T-helper 1 cell treated with Interleukin-12 subunit alpha and Interleukin-12 subunit beta and Interleukin-4 antibody, amounts not matched to agents 30 μg/mL and 1 μg/mL, for 36 hours (primary cell): ENCODE measurements at regions not wholly inside any gene's neighbourhood (a gene's known extent, or its start where the extent isn't known, plus 50 kb on each side); places are given as distances from the start of the nearest gene placed in this dataset.
"Not testable (repeated sequence)": the region's sequence is repeated elsewhere in the genome, so short reads cannot be mapped to it uniquely, and the experiment has no call there.

ENCODE experiments used
- H3K27ac Mint-ChIP-seq: one replicate; pipeline ENCODE4 v1.8.0; 2021; ENCODE audit warnings: mild to moderate bottlenecking, mixed read lengths
- H3K27me3 Mint-ChIP-seq: one replicate; pipeline ENCODE4 v1.8.0; 2021; ENCODE audit warnings: low read depth, mixed read lengths
- H3K36me3 Mint-ChIP-seq: one replicate; pipeline ENCODE4 v1.8.0; 2021; ENCODE audit warnings: low read depth, mixed read lengths
- H3K4me1 Mint-ChIP-seq: one replicate; pipeline ENCODE4 v1.8.0; 2021; ENCODE audit warnings: low read depth, mixed read lengths
- H3K4me3 Mint-ChIP-seq: one replicate; pipeline ENCODE4 v1.8.0; 2021; ENCODE audit warnings: mild to moderate bottlenecking, moderate library complexity, mixed read lengths
- H3K9me3 Mint-ChIP-seq: one replicate; pipeline ENCODE4 v1.8.0; 2021; ENCODE audit warnings: mixed read lengths

DNA sequence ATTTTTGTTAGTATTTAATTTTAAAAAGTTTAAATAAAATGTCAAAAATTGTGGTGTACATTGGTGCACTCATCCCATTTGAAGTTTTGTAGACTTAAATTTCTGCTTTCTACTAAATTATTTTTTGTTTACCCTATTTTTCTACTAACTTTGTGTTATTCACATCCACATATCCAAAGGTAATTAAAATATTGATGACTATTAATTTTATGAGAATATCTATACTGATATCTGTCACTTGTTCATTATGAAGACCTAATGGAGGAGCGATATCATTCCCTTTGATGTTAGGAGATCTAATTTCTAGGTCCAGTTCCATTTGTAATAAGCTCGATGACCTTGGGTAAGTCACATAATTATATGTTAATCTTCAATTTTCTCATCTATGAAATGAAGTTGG lies 325.7 kb upstream of the STXBP6 start:
- no peak overlapping the region for H3K4me3 Mint-ChIP-seq
- peaks cover 7% of the 10 kb centered on the region for H3K9me3 Mint-ChIP-seq
- no peak overlapping the region for H3K27ac Mint-ChIP-seq
- no peaks in the 10 kb centered on the region for H3K4me1 Mint-ChIP-seq
- no peaks in the 10 kb centered on the region for H3K27me3 Mint-ChIP-seq
- H3K36me3 Mint-ChIP-seq = no peaks in the 10 kb centered on the region

DNA sequence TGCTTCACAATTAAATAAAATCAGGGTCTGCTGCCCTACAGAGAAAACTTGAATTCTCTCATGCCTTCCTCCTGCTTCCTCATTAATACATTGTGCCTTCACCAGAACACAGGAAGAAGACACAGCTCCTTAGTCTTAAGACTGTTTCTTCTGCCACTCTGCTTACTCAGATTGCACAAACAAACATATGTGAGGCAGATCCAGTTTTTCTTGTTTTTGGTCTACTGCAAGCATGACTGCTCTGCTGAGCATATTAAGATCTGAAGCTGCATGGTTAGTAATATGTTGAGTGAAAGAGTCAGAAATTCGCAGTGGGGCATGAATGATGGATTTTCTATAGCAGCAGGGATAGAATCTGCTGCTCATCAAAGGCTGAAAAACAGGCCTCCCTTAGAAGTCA lies 321.1 kb upstream of the STXBP6 start:
- H3K4me3 Mint-ChIP-seq = no peak overlapping the region
- no peak overlapping the region for H3K27ac Mint-ChIP-seq
- no peaks in the 10 kb centered on the region for H3K36me3 Mint-ChIP-seq
- no peaks in the 10 kb centered on the region for H3K4me1 Mint-ChIP-seq
- peaks cover 23% of the 10 kb centered on the region for H3K9me3 Mint-ChIP-seq
- H3K27me3 Mint-ChIP-seq = no peaks in the 10 kb centered on the region

DNA sequence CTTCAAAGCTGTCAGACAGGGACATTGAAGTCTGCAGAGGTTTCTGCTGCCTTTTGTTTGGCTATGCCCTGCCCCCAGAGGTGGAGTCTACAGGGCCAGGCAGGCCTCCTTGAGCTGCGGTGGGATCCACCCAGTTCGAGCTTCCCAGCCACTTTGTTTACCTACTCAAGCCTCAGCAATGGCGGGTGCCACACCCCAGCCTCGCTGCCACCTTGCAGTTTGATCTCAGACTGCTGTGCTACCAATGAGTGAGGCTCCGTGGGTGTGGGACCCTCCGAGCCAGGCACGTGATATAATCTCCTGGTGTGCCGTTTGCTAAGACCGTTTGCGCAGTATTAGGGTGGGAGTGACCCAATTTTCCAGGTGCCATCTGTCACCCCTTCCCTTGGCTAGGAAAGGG lies 320.1 kb upstream of the STXBP6 start:
- H3K27me3 Mint-ChIP-seq, H3K4me1 Mint-ChIP-seq, H3K27ac Mint-ChIP-seq, H3K36me3 Mint-ChIP-seq, H3K4me3 Mint-ChIP-seq: not testable (repeated sequence)
- H3K9me3 Mint-ChIP-seq = peaks cover 23% of the 10 kb centered on the region

DNA sequence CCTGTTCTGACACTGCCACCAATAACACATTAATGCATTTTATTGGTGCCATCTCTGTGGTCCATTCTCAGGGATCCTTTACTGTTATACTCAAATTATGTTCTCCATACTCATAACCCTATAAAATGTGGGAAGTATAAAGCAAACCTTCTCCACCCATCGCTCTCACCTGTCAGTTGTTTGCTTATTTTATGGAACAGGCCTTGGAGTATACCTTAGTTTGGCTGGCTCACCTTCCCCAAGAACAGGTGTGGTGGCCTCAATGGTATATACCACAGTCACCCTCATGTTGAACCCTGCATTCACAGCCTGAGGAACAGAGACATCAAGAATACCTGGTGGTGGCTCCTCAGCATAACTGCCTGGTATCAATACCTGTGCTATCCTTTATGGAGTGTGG lies 308.4 kb upstream of the STXBP6 start:
- H3K36me3 Mint-ChIP-seq = no peaks in the 10 kb centered on the region
- no peaks in the 10 kb centered on the region for H3K4me1 Mint-ChIP-seq

DNA sequence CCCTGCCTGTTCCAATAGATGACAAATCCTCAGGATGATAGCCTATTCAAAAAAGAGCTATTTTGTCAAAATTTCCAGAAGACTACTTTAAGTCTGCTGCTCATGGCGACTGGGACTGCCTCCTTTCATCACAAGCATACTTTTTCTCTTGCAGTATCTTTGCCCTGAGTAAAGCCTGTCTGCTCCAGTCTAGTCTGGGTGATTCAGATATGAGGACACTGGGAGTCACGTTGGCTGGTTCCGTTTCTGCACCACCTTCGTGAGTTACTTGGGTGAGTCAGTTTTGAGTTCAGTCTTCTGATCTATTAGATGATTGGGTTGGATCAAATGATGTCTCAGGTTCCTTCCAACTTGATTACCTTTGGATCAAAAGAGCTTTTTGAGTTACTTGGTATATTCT lies 301.3 kb upstream of the STXBP6 start:
- H3K4me3 Mint-ChIP-seq = no peak overlapping the region
- no peaks in the 10 kb centered on the region for H3K9me3 Mint-ChIP-seq
- no peaks in the 10 kb centered on the region for H3K4me1 Mint-ChIP-seq

More for the DNA sequence above, 308.4 kb upstream of the STXBP6 start:
- Mint-ChIP-seq H3K9me3 (peaks cover 14% of the 10 kb centered on the region), H3K27me3 (no peaks in the 10 kb centered on the region), H3K4me3 (no peak overlapping the region), H3K27ac (no peak overlapping the region)

DNA sequence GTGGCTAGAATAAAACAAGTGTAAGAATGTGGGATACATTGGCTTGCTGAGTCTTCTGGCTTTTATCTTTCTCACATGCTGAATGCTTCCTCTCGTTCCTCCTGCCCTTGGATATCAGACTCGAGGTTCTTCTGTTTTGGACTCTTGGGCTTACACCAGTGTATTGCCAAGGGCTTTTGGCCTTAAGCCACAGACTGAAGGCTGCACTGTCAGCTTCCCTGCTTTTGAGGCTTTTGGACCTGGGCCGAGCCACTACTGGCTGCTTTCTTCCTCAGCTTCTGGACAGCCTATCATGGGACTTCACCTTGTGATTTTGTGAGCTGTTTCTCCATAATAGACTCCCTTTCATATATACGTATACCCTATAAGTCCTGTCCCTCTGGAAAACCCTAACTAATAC lies 300.9 kb upstream of the STXBP6 start:
- Mint-ChIP-seq H3K36me3 (no peaks in the 10 kb centered on the region), H3K27ac (no peak overlapping the region), H3K4me3 (no peak overlapping the region), H3K4me1 (no peaks in the 10 kb centered on the region), H3K27me3 (no peaks in the 10 kb centered on the region), H3K9me3 (no peaks in the 10 kb centered on the region)

More for the DNA sequence above, 301.3 kb upstream of the STXBP6 start:
- Mint-ChIP-seq H3K36me3 (no peaks in the 10 kb centered on the region), H3K27ac (no peak overlapping the region), H3K27me3 (no peaks in the 10 kb centered on the region)

DNA sequence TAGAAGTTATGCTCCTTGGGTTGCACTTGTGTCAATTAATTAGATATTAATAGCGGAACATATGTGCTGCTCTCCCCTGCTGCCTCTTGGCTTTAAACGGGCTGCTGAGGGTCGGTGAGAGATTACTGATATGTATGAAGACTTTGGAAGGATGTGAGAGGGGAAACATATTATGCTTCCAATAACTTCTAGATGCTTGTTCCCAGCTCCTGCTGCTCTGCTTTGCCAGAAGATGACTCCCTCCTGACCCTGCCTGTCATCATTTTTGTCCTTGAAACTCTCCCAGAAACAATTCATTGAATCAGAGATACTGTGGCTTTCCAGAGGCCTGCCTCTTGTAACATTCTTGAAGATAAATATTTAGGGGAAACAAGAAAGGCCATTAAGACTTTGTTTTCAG lies 300.1 kb upstream of the STXBP6 start:
- no peak overlapping the region for H3K27ac Mint-ChIP-seq

DNA sequence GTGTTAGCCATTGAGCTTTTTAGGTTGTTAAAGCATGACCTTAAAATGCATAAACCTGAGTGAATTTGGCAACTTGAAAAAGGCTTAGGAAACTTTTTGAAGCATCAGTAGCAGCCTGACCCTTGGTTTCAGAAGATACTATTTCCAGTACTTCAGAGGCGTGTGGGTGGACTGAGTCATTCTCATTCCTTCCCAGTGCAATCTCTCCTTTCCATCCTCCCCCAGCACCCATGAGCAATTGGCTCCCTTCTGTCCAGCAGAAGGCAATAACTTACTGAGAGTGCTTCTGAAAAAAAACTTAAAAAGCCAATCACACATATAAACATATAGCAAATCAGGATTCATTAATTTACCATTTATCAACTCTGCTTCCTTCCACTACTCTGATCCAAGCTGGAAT lies 299.3 kb upstream of the STXBP6 start:
- peaks cover 9% of the 10 kb centered on the region for H3K9me3 Mint-ChIP-seq
- no peaks in the 10 kb centered on the region for H3K36me3 Mint-ChIP-seq
- no peak overlapping the region for H3K27ac Mint-ChIP-seq
- no peaks in the 10 kb centered on the region for H3K4me1 Mint-ChIP-seq
- H3K4me3 Mint-ChIP-seq = no peak overlapping the region
- no peaks in the 10 kb centered on the region for H3K27me3 Mint-ChIP-seq

More for the DNA sequence above, 300.1 kb upstream of the STXBP6 start:
- H3K4me3 Mint-ChIP-seq = no peak overlapping the region
- no peaks in the 10 kb centered on the region for H3K4me1 Mint-ChIP-seq
- peaks cover 4% of the 10 kb centered on the region for H3K9me3 Mint-ChIP-seq
- H3K27me3 Mint-ChIP-seq = no peaks in the 10 kb centered on the region
- H3K36me3 Mint-ChIP-seq = no peaks in the 10 kb centered on the region

DNA sequence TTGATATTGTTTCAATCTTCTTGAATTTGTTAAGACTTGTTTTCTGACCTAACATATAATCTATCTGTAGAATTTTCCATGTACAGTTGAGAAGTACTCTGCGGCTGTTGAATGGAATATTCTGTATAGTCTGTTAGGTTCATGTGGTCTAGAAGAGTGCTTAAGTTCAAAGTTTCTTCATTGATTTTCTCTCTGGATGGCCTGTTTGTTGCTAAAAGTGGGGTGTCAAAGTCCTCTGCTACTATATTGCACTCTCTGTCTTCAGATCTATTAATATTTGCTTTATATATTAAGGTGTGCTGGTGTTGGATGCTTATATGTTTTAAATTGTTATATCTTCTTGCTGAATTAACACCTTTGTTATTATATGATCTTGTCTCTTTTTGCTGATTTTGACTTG lies 290.9 kb upstream of the STXBP6 start:
- Mint-ChIP-seq H3K27me3 (no peaks in the 10 kb centered on the region), H3K27ac (no peak overlapping the region), H3K4me1 (no peaks in the 10 kb centered on the region), H3K36me3 (no peaks in the 10 kb centered on the region), H3K4me3 (no peak overlapping the region), H3K9me3 (peaks cover 28% of the 10 kb centered on the region)

DNA sequence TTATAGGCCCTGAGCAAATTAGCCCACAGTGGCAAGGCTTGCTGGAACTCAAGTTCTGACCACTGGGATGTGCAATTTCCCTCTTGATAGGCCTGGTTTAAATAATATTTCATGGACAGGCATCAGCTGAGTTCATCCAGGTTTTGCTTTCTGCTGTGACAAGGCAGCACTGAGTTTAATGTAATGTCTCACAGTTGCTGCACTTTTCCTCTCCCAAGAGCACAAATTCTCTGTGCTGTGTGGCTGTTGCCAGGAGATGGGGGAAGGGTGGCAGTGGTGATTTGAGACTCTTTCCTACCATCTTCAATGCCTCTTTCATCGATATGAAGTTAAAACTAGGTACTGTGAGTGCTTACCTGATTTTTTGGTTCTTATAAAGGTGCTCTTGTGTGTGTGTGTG lies 272.8 kb upstream of the STXBP6 start:
- Mint-ChIP-seq H3K9me3 (peaks cover 18% of the 10 kb centered on the region), H3K27me3 (no peaks in the 10 kb centered on the region), H3K27ac (no peak overlapping the region), H3K4me3 (no peak overlapping the region), H3K4me1 (no peaks in the 10 kb centered on the region), H3K36me3 (no peaks in the 10 kb centered on the region)

DNA sequence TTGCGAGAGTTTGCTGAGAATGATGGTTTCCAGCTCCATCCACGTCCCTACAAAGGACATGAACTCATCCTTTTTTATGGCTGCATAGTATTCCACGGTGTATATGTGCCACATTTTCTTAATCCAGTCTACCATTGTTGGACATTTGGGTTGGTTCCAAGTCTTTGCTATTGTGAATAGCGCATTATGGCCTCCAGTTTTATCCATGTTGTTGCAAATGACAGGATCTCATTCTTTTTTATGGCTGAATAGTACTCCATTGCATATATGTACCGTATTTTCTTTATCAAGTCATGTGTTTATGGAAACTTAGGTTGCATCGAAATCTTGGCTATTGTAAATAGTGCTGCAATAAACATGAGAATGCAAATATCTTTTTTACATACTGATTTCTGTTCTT lies 266.1 kb upstream of the STXBP6 start:
- H3K9me3 Mint-ChIP-seq = peaks cover 21% of the 10 kb centered on the region
- H3K27me3 Mint-ChIP-seq, H3K4me1 Mint-ChIP-seq, H3K27ac Mint-ChIP-seq, H3K36me3 Mint-ChIP-seq, H3K4me3 Mint-ChIP-seq: not testable (repeated sequence)

DNA sequence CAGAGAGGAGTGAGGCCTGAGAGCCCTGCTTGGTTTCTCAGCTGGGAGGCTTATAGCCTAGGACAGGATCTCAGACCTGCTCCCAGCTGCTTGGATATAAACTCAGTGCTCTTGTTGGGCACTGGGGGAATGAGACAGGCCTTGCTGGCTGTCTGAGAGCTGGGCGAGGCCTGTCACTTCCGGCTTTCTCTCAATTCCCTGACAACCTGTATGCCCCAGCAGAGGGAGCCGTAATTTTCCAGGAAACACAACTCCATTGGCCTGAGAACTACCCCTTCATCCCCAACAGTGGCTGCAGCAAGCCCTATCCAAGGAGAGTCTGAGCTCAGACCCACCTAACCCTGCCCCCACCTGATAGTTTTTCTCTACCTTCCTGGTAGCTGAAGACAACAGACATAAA lies 258.3 kb upstream of the STXBP6 start:
- Mint-ChIP-seq H3K4me1 (no peaks in the 10 kb centered on the region), H3K27ac (no peak overlapping the region), H3K36me3 (no peaks in the 10 kb centered on the region), H3K9me3 (no peaks in the 10 kb centered on the region), H3K4me3 (no peak overlapping the region), H3K27me3 (no peaks in the 10 kb centered on the region)

DNA sequence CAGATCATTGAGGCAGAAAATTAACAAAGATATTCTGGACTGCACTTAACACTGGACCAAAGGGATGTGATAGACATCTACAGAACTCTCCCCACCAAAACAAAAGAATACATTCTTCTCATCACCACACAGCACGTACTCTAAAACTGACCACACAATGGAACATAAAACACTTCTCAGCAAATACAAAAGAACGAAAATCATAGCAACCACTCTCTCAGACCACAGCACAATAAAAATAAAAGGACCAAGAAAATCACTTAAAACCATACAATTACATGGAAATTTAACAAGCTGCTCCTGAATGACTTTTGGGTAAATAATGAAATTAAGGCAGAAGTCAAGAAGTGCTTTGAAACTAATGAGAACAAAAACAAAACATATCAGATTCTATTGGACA lies 254.0 kb upstream of the STXBP6 start:
- H3K9me3 Mint-ChIP-seq = no peaks in the 10 kb centered on the region
- no peak overlapping the region for H3K4me3 Mint-ChIP-seq
- H3K4me1 Mint-ChIP-seq = no peaks in the 10 kb centered on the region
- H3K27ac Mint-ChIP-seq = no peak overlapping the region
- H3K27me3 Mint-ChIP-seq = no peaks in the 10 kb centered on the region
- no peaks in the 10 kb centered on the region for H3K36me3 Mint-ChIP-seq

DNA sequence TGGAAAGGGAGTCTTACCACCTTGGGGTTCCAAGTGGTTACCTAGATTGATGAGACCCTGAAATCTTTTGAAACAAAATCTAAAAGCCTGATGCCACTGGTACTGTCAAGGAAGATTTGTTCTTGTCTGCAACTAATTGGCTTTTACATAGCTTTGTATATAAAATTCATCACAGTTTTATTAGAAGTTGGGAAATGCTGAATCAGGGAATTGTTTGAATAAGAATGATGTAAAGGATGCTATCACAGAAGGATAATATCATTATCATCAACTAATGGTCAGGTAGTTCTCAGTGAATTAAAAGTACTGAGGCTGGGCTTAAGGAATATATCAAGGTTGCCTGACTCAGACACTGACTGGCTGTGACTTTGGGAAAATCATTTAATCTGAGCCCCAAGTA lies 248.3 kb upstream of the STXBP6 start:
- Mint-ChIP-seq H3K4me1 (no peaks in the 10 kb centered on the region), H3K4me3 (no peak overlapping the region), H3K9me3 (no peaks in the 10 kb centered on the region), H3K36me3 (no peaks in the 10 kb centered on the region), H3K27ac (no peak overlapping the region), H3K27me3 (no peaks in the 10 kb centered on the region)

DNA sequence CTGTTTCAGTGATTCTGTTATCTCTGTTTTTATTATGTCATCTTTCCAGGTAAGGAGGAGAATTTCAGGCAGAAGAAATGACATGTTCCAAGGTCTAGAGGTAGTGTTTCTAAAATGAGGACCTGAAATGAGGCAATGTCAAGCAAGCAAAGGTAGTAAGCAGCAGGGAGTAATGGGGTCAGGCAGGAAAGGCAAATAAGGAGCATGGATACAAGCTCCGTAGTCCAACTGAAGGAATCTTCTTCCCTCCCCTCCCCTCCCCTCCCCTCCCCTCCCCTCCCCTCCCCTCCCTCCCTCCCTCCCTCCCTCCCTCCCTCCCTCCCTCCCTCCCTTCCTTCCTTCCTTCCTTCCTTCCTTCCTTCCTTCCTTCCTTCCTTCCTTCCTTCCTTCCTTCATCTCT lies 240.2 kb upstream of the STXBP6 start:
- H3K4me3 Mint-ChIP-seq, H3K4me1 Mint-ChIP-seq, H3K27me3 Mint-ChIP-seq, H3K9me3 Mint-ChIP-seq, H3K27ac Mint-ChIP-seq, H3K36me3 Mint-ChIP-seq: not testable (repeated sequence)

DNA sequence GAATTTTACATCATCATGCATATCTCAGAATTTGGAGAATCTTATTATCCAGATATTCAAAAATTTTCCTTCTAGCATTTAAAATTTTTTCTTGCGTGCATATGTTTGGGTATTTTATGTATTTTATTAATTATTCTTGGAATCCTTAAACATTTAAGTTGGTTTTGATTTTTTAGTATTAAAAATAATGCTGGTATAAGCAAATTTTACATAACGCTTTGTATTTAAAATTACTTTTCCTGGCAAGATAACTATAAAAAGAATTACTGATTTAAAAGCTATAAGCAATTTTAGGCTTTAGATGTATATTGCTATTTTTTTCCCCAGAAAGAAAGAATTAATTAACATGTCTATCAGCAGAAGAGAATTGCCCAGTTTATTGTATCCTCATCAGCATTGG lies 224.6 kb upstream of the STXBP6 start:
- H3K27me3 Mint-ChIP-seq = no peaks in the 10 kb centered on the region
- H3K36me3 Mint-ChIP-seq = no peaks in the 10 kb centered on the region
- H3K27ac Mint-ChIP-seq = no peak overlapping the region
- no peaks in the 10 kb centered on the region for H3K9me3 Mint-ChIP-seq
- no peaks in the 10 kb centered on the region for H3K4me1 Mint-ChIP-seq
- no peak overlapping the region for H3K4me3 Mint-ChIP-seq
